ENCODE measurements at regions not wholly inside any gene's neighbourhood (a gene's known extent, or its start where the extent isn't known, plus 50 kb on each side); places are given as distances from the start of the nearest gene placed in this dataset.

GRCh38 chr1:34342334-34342733, 165.6 kb downstream of the C1orf94 start:
- intact Hi-C loops (cut with DNase I): no loop called here
- no peak overlapping the region for H3K27ac ChIP-seq
- no peak overlapping the region for H3K4me3 ChIP-seq
- TF ChIP-seq EP300 (IDR thresholded peaks at IDR 0.05) (no peak), POLR2A (IDR thresholded peaks at IDR 0.05) (no peak), POLR2AphosphoS5 (IDR thresholded peaks at IDR 0.05) (no peak)
- TF ChIP-seq, protein P1, sequence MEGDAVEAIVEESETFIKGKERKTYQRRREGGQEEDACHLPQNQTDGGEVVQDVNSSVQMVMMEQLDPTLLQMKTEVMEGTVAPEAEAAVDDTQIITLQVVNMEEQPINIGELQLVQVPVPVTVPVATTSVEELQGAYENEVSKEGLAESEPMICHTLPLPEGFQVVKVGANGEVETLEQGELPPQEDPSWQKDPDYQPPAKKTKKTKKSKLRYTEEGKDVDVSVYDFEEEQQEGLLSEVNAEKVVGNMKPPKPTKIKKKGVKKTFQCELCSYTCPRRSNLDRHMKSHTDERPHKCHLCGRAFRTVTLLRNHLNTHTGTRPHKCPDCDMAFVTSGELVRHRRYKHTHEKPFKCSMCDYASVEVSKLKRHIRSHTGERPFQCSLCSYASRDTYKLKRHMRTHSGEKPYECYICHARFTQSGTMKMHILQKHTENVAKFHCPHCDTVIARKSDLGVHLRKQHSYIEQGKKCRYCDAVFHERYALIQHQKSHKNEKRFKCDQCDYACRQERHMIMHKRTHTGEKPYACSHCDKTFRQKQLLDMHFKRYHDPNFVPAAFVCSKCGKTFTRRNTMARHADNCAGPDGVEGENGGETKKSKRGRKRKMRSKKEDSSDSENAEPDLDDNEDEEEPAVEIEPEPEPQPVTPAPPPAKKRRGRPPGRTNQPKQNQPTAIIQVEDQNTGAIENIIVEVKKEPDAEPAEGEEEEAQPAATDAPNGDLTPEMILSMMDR (IDR thresholded peaks at IDR 0.05): no peak
- H3K9me3 ChIP-seq: no peaks in the 10 kb centered on the region
- H3K27me3 ChIP-seq: no peaks in the 10 kb centered on the region
- H3K36me3 ChIP-seq: no peaks in the 10 kb centered on the region
- 87 to 94% methylated on average over 1 of the region's 1 CpG for WGBS, 2 donors
- H3K4me1 ChIP-seq: no peaks in the 10 kb centered on the region
- DNase-seq: no peak

GRCh38 chr1:34346128-34346527, 169.4 kb downstream of the C1orf94 start:
- Histone ChIP-seq H3K27me3 (no peaks in the 10 kb centered on the region), H3K4me1 (no peaks in the 10 kb centered on the region), H3K36me3 (no peaks in the 10 kb centered on the region), H3K27ac (no peak overlapping the region), H3K4me3 (no peak overlapping the region), H3K9me3 (no peaks in the 10 kb centered on the region)
- no peak for TF ChIP-seq EP300 (IDR thresholded peaks at IDR 0.05)
- intact Hi-C loops (cut with DNase I): no loop called here
- DNase-seq: no peak
- WGBS, 2 donors: 23 to 52% methylated on average over 3 of the region's 3 CpGs

DNA sequence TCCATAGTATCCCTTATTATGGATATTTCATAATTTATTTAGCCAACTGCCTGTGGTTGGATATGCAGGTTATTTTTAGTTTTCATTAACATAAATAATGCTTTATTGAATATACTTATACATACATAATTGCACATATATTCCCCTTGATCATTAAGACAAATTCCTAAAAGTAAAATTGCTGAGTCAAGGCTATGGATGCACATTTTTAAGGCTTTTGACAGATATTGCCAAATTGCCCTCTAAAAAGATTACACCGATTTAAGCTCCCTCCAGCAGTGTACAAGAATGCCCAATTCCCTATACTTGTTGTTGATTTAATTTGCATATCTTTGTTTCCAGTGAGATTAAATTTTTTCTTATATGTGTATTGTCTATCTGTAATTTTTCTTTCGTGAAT, 176.7 kb downstream of the C1orf94 start:
- Histone ChIP-seq H3K27ac (no peak overlapping the region), H3K4me3 (no peak overlapping the region), H3K4me1 (no peaks in the 10 kb centered on the region), H3K27me3 (peaks cover 0 to 3% (median 0%) of the 10 kb centered on the region in 3 donors), H3K36me3 (no peaks in the 10 kb centered on the region), H3K9me3 (no peaks in the 10 kb centered on the region)
- WGBS, 2 donors: 65 to 84% methylated on average over 2 of the region's 2 CpGs
- intact Hi-C loops (cut with DNase I): no loop called here
- TF ChIP-seq POLR2A (IDR thresholded peaks at IDR 0.05): no peak
- no peak for TF ChIP-seq POLR2AphosphoS5 (IDR thresholded peaks at IDR 0.05)
- TF ChIP-seq EP300 (IDR thresholded peaks at IDR 0.05): no peak
- TF ChIP-seq, protein P1 (IDR thresholded peaks at IDR 0.05): no peak
- no peak for DNase-seq

- no peak overlapping the region for H3K4me3 ChIP-seq
- 43 to 55% methylated on average over 2 of the region's 2 CpGs for WGBS, 2 donors
- no peaks in the 10 kb centered on the region for H3K9me3 ChIP-seq
- no peaks in the 10 kb centered on the region for H3K4me1 ChIP-seq
- DNase-seq: no peak
- no peak overlapping the region for H3K27ac ChIP-seq
- no peak for TF ChIP-seq EP300 (IDR thresholded peaks at IDR 0.05)
- no peak for TF ChIP-seq POLR2A (IDR thresholded peaks at IDR 0.05)
- no peak for TF ChIP-seq POLR2AphosphoS5 (IDR thresholded peaks at IDR 0.05)
- TF ChIP-seq, protein P1 (IDR thresholded peaks at IDR 0.05): no peak
- H3K27me3 ChIP-seq: peaks cover 0 to 3% (median 0%) of the 10 kb centered on the region in 3 donors
- intact Hi-C loops (cut with DNase I): no loop called here
- no peaks in the 10 kb centered on the region for H3K36me3 ChIP-seq
These were observed 177.7 kb downstream of the C1orf94 start for GRCh38 chr1:34354367-34354766.

- TF ChIP-seq, protein P1 (IDR thresholded peaks at IDR 0.05): no peak
- no peak for TF ChIP-seq POLR2A (IDR thresholded peaks at IDR 0.05)
- no peak for TF ChIP-seq POLR2AphosphoS5 (IDR thresholded peaks at IDR 0.05)
- TF ChIP-seq EP300 (IDR thresholded peaks at IDR 0.05): no peak
These were observed 180.1 kb downstream of the C1orf94 start for GRCh38 chr1:34356853-34357252.

More at GRCh38 chr1:34356853-34357252, 180.1 kb downstream of the C1orf94 start:
- Histone ChIP-seq H3K4me3 (no peak overlapping the region), H3K36me3 (no peaks in the 10 kb centered on the region), H3K9me3 (no peaks in the 10 kb centered on the region), H3K4me1 (no peaks in the 10 kb centered on the region), H3K27me3 (peaks cover 0 to 3% (median 0%) of the 10 kb centered on the region in 3 donors), H3K27ac (no peak overlapping the region)
- 77 to 86% methylated on average over 4 of the region's 4 CpGs for WGBS, 2 donors
- DNase-seq: no peak
- intact Hi-C loops (cut with DNase I): no loop called here

Measured in sigmoid colon (tissue), 6 donors.